GM19468 (cell line): ENCODE measurements at regions not wholly inside any gene's neighbourhood (a gene's known extent, or its start where the extent isn't known, plus 50 kb on each side); places are given as distances from the start of the nearest gene placed in this dataset.
"Not testable (repeated sequence)": the region's sequence is repeated elsewhere in the genome, so short reads cannot be mapped to it uniquely, and the experiment has no call there.

Source experiments
- ATAC-seq: cut with Tn5 transposase; IDR thresholded peaks from one replicate; pipeline ENCODE4 v1.9.1; 2021; ENCODE audit warnings: mild to moderate bottlenecking, moderate library complexity, moderate number of reproducible peaks; ENCODE audit not compliant: unreplicated experiment; ENCODE audit errors: extremely low read depth

DNA sequence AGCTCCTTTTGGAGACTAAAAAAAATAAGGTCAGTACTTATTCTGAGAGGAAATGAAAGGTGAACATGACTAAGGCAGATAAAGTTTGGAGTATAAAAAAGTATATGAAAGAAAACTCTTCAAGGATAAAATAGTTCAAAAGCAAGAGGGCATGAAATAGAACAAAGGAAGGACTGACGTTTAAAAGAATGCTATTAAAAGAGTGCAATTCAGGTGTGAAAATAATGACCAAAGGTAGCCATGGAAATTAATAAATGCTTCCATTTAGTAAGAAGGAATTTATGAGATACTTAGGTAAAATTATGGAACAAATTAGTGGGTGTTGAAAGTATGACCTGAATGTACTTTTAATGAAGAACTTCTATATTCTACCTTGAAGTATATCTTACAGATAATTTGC is 128.2 kb upstream of the WDFY3 start:
- no peak for ATAC-seq

DNA sequence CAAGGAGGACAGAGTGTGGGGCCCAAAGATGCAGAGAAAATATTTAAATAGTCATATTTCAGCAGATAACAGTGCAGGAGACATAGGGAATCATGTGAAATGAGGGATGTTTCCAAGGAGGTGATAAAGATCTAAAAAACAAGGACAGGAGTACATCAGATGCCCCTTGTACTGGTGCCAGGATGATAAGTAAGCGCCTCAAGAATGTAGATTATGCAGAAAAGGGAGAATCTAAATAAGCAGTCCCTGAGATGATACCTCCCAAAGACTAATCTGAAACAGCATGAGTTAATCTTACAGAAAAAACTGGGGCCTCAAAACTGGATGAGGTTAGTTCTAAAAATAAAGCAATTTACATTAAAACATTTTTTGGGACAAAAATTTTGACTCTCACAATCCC is 136.1 kb upstream of the WDFY3 start:
- no peak for ATAC-seq

- ATAC-seq: no peak
Measured at GRCh38 chr4:85106166-85106565, 139.7 kb upstream of the WDFY3 start.

DNA sequence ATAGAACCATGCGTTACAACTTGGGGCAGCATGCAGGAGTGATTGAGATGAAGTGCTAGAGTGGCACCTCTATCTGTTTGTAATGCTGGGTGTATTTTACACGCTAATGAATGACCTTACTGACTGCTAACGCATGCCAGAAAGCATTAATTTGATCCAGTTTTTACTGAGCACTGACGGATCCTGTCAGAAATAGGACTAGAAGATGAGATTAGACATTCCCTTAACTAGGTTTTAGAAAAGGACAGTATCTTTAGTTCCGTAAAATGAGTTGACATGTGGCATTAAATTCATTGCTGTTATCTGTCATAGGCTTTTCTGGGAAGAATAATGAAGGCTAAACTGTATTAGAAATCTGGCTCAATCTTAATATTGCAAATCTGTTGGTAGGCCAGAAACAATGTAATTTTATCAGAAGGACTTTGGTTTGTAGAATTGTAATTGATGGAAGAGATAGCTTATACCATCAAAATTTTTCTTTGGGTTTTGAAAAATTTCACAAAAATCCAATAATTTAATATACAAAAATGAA is 140.4 kb upstream of the WDFY3 start:
- no peak for ATAC-seq

GRCh38 chr4:85107553-85107952 is 141.1 kb upstream of the WDFY3 start:
- no peak for ATAC-seq

DNA sequence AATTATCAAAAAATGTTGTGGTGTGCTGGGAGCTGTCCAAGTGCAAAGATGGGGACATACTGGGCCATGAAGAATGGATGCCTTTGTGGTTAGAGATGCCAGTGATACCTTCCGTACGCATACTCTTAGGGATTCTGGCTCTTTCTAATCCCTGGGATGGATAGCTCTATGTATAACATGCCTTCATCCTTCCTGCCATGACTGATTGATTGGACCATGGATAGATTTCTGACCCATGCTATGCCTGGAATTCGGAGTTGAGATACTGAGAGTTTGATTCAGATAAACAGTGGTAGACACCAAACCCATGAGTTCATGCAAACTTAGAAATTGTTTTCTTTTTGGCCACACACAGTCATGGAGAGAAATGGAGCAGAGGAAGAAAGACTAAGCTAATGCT is 147.2 kb upstream of the WDFY3 start:
- ATAC-seq: no peak

DNA sequence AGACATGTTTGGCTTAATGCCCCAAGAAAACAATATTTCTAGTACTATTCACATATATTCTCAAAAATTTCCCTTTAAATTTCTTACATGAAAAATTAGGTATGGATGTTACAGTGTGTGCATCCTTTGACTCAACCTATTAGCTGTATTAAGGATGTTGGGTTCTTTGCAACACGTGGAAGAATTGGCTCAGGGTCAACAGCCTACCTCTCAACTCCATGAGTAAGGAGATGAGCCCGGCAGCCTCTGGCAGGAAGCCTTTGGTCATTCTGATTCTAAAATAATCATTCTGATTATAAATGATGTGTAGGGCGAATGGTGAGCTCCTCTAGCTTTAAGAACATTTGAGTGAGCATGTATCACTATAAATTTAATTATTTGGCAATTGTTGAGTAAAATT is 148.0 kb upstream of the WDFY3 start:
- no peak for ATAC-seq

- no peak for ATAC-seq
Measured at GRCh38 chr4:85116008-85116407, 149.5 kb upstream of the WDFY3 start.

GRCh38 chr4:85125688-85126087 is 159.2 kb upstream of the WDFY3 start:
- ATAC-seq: no peak

GRCh38 chr4:85126991-85127591 is 160.6 kb upstream of the WDFY3 start:
- no peak for ATAC-seq

- ATAC-seq: peak; percentile 83
Measured at GRCh38 chr4:85127653-85128052, 161.2 kb upstream of the WDFY3 start.

DNA sequence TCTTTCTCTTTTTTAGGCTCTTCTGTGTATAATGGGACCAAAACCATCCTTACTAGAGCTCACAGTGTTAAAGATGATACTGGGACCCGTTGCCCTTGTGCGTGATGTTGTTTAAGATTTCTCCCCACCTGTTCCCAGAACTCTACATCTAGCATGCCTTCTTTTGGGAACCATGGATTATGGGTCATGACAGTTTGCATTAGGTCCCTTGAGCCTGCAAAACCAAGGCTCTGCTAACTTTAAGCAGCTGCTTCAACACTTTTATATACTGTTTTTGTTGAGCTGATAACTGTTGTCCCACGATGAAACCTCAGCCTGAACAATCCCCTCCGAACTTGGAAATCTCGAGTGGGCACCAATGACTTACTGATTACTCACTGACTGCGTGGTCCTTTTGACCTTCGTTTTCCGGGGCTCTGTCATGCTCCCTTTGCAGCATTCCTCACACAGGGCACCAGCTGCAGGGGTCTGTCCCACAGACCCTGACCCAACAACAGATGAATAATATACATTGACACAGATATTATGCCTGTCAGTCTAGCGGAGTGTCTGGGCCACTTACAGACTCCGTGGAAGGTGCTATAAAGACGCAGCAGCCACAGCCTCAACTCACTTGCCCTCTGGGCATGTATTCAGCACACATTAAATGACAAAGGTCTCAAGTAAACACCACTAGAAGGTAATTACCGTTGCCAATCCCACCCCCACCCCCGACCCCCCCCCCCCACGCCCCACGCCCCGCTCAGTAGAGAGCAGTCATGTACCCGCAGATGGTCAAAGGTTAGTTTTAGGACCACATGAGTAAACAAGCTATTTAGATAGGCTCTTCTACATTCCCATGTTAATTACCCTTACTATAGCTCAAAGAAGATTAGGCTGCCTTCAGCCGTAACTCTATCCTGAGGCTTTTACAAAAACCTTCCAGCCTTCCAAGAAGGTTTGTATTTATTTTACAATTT is 162.0 kb upstream of the WDFY3 start:
- no peak for ATAC-seq

DNA sequence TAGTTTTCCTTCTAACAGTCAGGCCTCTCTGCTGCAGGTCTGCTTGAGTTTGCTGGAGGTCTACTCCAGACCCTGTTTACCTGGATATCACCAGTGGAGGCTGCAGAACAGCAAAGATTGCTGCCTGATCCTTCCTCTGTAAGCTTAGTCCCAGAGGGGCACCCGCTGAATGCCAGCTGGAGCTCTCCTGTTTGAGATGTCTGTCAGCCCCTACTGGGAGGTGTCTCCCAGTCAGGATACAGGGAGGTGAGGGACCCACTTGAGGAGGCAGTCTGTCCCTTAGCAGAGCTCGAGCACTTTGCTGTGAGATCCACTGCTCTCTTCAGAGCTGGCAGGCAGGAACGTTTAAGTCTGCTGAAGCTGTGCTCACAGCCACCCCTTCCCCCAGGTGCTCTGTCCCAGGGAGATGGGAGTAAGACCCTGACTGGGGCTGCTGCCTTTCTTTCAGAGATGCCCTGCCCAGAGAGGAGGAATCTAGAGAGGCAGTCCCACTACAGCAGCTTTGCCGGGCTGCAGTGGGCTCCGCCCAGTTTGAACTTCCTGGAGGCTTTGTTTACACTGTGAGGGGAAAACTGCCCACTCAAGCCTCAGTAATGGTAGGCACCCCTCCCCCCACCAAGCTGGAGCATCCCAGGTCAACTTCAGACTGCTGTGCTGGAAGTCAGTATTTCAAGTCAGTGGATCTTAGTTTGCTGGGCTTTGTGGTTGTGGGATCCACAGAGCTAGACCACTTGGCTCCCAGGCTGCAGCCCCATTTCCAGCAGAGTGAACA is 163.1 kb upstream of the WDFY3 start:
- not testable (repeated sequence) for ATAC-seq

DNA sequence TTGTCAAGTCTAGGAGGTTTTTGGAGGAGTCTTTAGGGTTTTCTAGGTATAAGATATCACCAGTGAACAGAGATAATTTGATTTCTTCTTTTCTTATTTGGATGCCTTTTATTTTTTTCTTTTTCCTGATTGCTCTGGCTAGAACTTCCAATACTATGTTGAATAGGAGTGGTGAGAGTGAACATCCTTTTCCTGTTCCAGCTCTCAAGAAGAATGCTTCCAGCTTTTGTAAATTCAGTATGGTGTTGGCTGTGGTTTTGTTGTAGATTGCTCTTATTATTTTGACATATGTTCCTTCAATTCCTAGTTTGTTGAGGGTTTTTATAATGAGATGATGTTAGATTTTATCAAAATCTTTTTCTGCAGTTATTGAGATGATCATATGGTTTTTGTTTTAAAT is 165.6 kb upstream of the WDFY3 start:
- no peak for ATAC-seq

DNA sequence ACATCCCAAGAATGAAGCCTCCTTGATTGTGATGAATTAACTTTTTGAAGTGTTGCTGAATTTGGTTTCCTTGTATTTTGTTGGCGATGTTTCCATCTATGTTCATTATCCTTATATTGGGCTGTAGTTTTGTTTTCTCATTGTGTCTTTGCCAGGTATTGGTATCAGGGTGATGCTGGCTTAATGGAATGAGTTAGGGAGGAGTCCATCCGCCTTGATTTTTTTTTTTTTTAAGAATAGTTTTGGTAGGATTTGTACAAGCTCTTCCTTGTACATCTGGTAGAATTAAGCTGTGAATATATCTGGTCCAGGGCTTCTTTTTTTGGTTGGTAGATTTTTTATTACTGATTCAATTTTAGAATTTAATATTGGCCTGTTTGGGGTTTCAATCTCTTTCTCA is 166.1 kb upstream of the WDFY3 start:
- no peak for ATAC-seq

- not testable (repeated sequence) for ATAC-seq
Measured at GRCh38 chr4:85139749-85140148, 173.3 kb upstream of the WDFY3 start.

GRCh38 chr4:85142451-85142850 is 176.0 kb upstream of the WDFY3 start:
- ATAC-seq: no peak

DNA sequence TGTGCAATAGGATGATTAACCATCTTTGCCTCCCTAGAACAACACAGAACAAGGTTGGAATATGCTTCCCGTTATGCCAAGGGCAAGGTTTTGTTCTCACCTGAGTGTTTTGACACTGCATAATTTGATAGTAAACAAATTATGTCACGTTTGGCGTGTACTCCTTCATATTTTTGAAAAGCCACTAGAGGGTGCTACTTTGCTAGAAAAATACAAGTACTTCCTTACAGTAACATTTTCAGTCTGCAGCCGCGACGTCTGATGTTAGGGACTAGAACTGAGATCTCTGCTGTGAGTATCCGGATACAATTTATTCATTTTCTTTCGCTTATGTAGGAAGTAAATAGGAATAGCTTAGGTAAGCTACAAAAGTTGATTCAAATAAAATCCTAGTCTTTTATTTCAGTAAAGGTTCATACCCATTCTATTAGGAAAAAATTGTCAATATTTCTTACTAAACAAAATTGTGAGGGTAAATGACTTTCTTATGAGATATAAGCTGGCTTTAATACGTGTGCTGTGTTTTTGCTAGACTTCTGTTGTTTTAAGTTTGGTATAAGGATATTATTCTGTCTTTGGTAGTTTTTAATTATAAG is 181.1 kb upstream of the WDFY3 start:
- ATAC-seq: peak; percentile 70

GRCh38 chr4:85149676-85150075 is 183.2 kb upstream of the WDFY3 start:
- no peak for ATAC-seq

DNA sequence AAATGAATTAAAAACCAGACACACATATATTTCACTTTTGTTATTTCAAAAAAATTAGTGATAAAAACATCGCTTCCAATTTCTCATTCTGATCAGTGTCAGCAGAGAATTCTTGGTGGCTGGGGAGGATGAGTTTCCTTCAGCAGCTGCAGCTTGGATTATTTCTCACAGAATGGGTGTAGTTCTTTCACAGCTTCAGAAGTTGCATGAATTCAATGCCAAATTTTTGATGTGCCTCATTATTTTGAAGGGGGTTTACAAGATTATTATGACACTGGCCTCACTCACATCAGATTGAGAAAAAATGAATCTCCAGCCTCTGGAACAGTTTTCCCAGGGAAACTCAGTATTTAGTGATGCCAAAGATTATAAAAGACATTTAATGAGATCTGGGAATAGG is 184.9 kb upstream of the WDFY3 start:
- no peak for ATAC-seq
